HCEC 1CT (cell line): ENCODE measurements at regions not wholly inside any gene's neighbourhood (a gene's known extent, or its start where the extent isn't known, plus 50 kb on each side); places are given as distances from the start of the nearest gene placed in this dataset.
A peak's percentile ranks its signal among the peaks of the same experiment; 100 is the strongest.
"Not testable (repeated sequence)": the region's sequence is repeated elsewhere in the genome, so short reads cannot be mapped to it uniquely, and the experiment has no call there.

Source experiments
- DNase-seq: peaks from one replicate; pipeline ENCODE4 v3.0.0-alpha.2; 2017

- DNase-seq = no peak
Observed at GRCh38 chr21:28099001-28099705, 893.5 kb downstream of the LTN1 start.

DNA sequence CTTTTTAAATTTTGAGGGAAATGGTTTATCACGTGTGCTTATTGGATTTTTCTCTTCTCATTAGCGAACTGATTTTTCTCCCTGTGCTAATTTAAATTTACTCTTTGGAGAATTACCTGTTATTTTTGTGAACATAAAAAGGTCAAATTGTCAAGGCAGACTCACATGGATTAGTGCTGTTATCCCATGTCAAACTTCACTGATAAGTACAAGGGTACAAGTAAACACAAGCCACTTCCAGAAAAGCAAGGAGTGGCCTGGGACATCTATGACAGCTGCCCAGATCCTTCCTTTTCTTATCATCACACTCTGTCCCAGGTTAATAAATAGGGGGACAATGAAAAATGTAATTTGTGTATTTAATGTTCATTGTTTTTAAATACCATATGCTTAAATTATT is 901.2 kb downstream of the LTN1 start:
- DNase-seq = no peak

DNA sequence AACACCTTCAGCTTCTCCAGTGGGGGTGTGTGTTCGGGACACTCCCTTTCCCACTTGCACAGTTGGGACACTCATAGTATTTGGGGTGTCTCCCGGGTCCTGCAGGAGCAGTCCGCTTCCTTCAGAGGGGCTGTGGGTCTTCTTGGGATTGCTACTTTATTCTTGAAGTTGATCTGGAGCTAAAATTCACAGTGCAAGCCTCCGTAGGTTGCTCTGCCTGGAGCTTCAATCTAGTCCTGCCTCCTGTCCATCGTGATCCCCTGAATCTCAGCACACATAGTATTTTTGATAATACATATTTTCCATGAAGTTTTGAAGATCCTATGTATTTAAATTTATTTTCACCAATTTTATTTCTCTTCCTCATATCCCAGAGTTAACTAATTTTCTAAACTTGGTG is 902.1 kb downstream of the LTN1 start:
- DNase-seq = no peak

- DNase-seq = no peak
Observed at GRCh38 chr21:28089599-28090441, 902.9 kb downstream of the LTN1 start.

GRCh38 chr21:28086861-28087581 is 905.7 kb downstream of the LTN1 start:
- DNase-seq = no peak

DNA sequence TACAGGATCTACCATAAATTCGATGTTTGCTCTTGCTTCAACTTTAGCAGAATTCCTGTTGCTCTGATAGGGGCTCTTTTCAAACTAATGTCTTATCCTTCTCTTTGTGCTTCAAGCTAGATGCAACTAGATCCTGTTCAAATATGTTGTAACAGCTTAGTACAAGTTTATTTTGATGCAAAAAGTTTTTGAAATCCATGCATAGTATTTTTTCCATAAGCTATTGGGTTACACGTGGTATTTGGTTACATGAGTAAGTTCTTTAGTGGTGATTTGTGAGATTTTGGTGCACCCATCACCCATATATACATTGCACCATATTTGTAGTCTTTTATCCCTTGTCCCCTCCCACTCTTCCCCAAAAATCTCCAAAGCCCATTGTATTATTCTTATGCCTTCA is 907.7 kb downstream of the LTN1 start:
- DNase-seq = no peak

DNA sequence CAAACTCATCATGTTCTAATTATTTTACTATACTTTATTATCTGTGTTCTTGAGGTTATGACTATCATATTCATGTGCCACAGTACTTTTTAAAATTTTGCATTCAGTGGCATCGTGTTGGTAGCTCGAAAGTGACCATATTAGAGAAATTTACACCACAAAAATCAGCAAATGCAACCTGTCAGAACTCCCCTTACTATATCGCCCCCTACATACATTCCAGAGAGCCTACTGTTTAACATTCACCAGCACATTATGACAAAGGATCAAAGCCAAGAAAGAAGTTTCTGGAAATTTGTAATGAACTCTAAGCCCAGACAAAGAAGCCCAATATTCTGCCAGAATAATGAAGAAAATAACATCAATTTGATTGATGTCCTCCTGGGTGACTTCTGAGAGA is 909.3 kb downstream of the LTN1 start:
- no peak for DNase-seq

DNA sequence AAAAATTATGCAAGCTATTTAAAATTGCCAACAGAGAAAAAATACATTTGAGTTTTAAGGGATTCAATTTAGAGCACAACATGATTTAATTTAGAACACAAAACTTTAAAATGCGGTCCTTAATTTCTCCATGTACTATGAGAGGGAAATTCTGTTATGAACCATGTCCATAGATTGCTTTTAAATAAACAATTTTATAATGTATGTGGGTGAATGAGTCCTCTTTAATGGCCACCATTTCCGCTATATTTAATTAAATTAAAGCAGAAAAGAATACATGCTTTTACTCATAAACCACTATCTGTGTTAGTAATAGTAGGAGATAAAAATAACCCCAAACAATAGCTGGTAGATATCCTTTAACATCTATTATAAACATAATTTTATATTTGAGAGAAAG is 914.6 kb downstream of the LTN1 start:
- DNase-seq = no peak

DNA sequence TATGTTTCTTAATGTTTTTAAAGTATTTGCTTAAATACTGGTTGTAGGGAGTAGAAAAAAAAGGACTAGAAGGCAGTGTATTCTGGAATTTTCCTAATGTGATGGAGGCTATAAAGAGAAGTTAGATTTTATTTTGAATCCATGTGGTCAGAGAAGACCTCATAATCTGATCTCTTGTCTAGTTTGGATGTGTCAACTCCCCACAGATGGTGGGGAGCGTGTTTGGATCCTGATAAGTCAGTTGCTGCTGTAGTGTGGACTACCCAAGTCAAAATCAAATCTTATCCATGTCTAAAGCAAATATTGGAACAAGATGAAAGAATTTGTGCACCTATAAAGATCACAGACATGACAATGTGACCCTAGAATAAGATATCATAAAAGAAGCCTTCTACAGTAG is 918.0 kb downstream of the LTN1 start:
- no peak for DNase-seq

DNA sequence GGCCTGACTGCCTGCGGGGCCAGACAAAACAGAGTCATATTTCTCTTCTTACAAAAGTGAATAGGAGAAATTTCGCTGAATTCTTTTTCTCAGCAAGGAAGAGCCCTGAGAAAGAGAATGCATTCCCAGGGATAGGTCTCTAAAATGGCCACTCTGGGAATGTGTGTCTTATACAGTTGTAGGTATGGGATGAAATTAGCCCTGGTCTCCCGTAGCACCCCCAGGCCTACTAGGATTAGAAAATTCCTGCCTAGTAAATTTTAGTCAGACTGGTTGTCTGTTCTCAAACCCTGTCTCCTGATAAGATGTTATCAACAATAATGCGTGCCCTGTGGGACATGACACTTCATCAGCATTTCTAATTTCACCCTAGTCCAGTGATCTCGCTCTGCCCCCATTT is 920.1 kb downstream of the LTN1 start:
- DNase-seq = no peak

DNA sequence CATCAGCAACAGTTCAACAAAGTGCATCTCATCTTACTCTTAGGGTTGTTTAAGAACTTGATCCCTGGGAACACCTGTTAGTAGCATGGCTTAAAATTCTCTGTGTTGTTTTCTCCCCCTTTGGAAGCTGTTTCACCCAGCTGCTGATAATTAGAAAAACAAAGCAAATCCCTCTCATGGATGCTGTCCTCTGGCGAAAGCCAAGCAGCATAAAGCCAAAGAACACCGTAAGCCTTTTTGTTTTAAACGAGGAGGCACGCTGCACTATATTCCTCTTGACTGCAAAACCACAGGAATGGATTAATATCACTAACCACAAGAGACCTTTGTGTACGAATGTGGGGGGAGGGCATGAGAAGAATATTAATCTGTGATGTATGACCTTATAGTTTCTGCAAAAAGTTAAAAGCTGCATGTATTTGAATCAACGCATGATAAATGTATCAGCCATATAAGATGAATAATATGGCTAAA is 923.2 kb downstream of the LTN1 start:
- peak; percentile 38 for DNase-seq

DNA sequence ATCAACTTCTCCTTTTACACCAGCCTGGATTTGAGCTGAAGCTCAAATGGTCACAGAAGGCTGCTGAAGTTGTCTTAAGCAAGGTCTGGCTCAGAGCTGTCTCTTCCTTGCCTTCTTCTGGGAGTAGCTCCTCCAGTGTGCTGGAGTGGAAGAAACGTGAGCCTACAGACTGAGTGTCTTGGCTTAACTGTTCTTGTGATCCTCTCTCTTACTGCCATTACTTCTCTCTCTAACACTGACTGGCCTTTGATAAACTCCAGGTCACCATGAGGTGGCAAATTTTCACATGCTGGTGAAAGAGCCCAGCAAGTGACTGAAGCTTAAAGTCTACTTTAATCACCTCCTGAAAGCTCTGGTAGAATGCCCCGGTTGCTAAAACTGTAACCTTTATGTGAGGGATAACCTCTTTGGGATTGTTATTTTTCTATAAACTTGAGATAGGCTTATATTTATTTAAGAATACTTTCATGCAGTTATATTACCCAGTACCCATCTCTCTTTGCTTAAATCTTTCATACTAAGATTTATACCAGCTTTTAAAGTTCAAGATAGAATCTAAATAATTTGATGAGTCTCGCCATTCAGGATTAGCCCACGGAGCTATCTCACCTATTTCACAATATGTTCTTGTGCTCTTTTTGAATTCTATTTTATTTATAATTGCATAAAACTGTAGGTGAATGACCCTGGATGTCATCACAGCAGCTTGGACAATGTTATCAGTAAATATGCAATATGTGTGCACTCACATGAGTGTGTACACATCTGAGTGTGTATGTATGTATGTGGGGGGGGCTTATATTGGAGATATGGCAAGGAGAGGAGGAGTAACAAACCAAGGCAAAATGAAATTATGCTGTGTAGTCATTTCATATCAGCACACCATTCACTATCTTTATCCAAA is 924.0 kb downstream of the LTN1 start:
- no peak for DNase-seq

GRCh38 chr21:28066596-28067387 is 925.9 kb downstream of the LTN1 start:
- no peak for DNase-seq

- peak; percentile 10 for DNase-seq
Observed at GRCh38 chr21:28066076-28066475, 926.6 kb downstream of the LTN1 start.

- no peak for DNase-seq
Observed at GRCh38 chr21:28063241-28064216, 929.1 kb downstream of the LTN1 start.

GRCh38 chr21:28052956-28053355 is 939.7 kb downstream of the LTN1 start:
- not testable (repeated sequence) for DNase-seq

GRCh38 chr21:28051649-28052048 is 941.0 kb downstream of the LTN1 start:
- DNase-seq = peak; percentile 32

GRCh38 chr21:28035692-28036091 is 957.0 kb downstream of the LTN1 start:
- not testable (repeated sequence) for DNase-seq

DNA sequence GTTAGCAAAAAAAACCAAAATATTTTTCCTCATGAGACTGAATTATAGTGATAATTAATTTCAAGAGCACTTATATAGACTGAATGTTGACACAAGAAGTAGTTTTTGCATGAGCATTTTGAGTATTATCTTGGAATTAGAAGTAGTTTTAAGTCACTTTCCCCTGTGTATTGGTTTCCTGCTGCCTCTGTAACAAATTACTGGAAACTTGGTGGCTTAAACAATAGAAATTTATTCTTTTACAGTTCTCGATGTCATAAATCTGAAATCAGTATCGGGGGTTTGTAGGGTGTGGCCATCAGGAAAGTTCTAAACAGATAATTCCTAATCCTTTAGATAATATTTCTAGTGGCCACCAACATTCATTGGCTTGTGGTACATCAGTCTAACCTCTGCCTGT is 957.8 kb downstream of the LTN1 start:
- DNase-seq = not testable (repeated sequence)

DNA sequence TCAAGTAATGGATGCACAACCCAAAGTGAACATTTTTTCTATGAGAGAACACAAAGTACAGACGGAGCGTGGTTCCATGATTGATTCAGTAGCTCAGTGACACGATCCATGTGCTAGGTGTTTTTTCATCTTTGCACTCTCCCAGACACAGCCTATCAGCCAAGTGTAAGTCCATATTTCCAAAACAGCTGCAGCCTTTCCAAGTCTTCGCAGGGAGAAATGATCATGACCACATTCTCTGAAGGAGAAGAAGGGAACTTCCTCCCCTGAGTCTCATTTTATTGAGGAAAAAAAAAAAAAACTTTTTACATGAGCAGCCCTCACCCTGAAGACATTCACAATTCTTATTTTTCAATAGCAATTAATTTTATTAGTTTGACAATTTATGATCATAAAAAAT is 958.3 kb downstream of the LTN1 start:
- DNase-seq = not testable (repeated sequence)
